HS-27A (cell line): ENCODE measurements at regions not wholly inside any gene's neighbourhood (a gene's known extent, or its start where the extent isn't known, plus 50 kb on each side); places are given as distances from the start of the nearest gene placed in this dataset.

Experiments
- DNase-seq: peaks from one replicate; pipeline ENCODE4 v3.0.0-alpha.2; 2012; ENCODE audit warnings: low read depth, missing footprints

- DNase-seq: no peak
Measured at GRCh38 chr4:54915276-54915675, 210.1 kb downstream of the KDR start.

- DNase-seq: no peak
Measured at GRCh38 chr4:54914781-54915180, 210.6 kb downstream of the KDR start.

DNA sequence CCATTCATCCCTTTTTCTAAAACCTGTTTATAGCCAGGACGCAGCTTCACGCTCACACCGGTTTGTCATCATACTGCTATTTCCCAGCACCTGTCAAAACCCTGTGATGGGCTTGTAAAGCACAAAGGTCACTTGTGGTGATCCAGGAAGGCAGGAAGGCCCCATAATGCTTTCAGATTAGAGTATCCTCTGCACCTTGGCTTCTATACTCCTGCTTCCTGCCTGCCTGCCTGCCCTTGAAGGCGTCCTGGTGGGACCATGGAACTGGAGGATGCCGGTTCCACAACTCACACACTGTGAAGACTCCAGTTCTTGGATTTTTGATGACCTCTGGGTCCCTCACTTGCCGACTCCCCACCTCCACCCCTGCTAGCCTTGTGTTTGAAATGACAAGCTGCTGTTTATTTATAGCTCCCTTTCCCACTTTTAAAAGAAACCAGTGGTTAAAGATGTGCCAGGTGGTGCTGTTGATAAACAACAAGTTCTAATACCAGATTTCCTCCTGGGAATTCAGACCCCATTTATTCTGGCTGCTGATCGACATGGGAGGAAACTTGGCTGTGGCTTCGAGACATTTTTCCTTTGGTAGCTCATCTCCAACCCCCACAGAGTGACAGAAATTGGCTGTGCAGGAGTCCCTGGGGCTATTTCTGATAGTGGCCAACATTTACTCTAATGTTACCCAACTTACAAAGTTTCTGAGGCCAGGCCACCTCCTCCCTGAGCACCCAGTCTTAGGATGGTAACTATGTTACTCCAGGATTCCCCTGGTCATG, 211.5 kb downstream of the KDR start:
- no peak for DNase-seq

DNA sequence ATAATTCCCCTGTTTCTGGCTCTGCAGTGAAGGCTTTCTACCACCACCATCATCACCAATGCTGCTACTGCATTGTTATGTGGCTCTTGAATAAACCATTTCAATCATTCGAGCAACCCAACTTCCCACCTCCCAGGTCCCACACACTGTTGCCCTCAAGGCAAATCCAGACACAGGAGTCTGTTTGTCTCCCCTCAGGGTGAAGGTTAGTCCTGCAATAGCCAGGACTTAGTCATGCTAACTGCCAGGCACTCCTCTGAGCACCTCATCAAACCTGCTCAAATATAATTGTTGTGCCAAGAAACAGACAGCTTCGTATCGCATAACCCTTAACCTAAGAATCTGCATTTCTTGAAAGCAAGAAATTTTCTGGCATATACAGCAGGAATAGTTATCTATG, 213.2 kb downstream of the KDR start:
- no peak for DNase-seq

DNA sequence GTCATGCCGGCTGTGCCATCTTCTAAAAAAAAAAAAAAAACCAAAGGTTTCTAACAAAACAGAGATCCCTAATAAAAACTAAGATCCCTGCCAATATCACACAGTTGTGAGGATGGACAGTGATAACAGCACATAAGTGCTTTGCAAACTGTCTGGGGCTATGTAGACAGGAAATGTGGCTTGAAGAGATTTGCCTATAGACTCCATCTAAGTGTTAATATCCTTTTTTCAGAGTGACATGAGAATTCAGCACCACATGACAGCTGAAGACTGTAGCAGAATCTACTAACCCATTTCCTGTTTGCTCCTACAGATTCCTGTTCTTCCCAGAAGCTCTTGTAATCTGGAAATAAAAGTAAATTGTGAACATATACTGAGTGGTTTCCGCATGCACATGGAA, 215.4 kb downstream of the KDR start:
- DNase-seq: no peak

DNA sequence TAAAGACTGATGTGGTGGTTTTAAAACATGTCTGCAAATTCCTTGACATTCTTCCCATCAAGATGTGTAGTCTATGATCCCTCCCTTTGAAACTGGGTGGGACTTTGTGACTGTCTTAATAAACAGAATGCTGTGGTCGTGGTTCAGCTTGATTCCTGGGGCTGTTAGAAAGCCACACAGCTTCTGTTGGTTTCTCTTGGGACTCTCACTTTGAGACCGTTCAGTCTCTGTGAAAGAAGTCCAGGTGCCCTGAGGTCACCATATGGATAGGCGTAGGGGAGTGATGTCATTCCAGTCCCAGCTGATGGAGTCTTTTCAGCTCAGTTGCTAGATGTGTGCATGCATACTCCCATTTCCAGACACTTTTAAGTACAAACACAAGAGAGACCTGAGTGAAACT, 216.6 kb downstream of the KDR start:
- DNase-seq: no peak

DNA sequence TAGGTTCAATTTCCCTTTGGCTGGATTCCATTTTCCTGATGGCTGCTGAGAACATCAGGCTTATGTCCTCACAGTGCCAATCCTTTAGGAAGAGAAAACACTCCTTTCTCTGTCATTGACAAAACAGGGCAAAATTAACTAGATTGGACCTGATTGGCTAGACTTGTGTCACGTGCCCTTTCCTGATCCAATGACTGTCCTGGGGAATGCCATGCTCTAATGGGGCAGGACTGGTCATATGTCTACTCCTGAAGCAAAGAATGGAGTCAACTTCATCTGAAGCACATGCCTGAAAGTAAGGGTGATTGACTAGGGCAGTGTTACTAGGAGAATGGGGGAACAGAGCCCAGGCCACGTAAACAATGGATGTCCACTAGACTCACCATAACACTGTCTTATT, 220.4 kb downstream of the KDR start:
- DNase-seq: no peak

DNA sequence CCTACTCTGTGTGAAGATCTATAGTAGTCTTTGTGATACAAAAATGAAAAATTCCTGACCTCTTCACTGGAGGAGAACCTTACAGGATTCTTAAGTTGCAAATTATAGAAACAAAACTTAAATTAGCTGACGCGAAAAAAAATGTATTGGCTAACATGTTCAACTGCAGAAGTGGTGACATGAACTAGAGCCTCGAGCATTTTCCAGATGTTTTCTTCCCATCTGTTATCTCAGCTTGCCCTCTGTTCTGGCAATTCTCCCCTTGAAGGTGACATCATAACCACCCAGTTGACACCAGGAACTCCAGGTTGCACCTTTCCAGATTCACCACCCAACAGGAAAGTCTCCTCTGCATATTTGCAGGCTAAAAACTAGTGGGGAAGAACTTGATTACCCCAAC, 222.4 kb downstream of the KDR start:
- DNase-seq: no peak

GRCh38 chr4:54902271-54902670, 223.1 kb downstream of the KDR start:
- DNase-seq: peak; percentile 78

DNA sequence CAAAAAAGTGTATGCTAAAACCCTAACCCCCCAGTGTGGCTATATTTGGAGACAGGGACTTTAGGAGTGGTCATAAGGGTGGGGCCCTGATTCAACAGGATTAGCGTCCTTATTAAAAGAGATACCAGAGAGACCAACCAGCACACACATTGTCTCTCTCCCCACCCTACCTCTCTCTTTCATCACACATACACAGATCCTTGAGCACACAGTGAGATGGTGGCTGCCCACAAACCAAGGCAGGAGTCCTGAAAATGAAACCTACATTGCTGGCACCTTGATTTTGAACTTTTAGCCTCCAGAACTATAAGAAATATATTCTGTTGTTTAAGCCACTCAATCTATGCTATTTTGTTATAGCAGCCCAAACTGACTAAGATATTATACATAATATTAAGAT, 224.2 kb downstream of the KDR start:
- no peak for DNase-seq

DNA sequence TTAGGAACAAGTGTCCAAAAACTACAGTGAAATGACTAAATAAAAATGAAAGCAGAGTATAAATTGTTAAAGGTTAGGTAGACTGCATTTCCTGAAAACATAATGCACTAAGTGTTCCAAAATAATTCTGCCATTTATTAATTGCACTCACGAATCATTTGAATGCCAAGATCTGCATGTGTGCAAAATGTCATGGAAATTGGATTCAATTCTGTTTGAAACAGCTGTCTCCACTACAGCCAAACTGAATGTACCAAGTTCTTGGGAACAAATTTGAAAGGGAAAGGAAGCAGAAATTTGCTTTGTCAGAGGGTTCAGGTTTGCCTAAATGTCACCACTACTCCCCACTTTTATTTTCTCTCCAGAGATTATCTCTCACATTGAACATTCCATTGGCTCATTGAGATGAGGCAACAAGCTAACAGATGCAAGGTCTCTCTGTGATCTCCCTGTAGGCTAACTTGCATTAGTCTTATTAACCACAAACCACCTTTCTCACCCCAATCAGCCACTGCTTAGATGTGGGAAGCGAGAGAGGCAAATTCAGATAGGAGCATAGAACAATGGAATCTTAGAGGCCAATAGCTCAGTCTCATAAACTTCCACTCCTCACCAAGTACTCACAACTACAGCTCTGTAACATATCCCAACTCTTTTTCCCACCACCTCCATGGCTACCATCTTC, 226.6 kb downstream of the KDR start:
- peak; percentile 42 for DNase-seq

- peak; percentile 65 for DNase-seq
Measured at GRCh38 chr4:54898056-54898562, 227.3 kb downstream of the KDR start.

- DNase-seq: peak; percentile 93
Measured at GRCh38 chr4:54897590-54897989, 227.8 kb downstream of the KDR start.

- DNase-seq: no peak
Measured at GRCh38 chr4:54882616-54883015, 224.9 kb downstream of the KIT start.

DNA sequence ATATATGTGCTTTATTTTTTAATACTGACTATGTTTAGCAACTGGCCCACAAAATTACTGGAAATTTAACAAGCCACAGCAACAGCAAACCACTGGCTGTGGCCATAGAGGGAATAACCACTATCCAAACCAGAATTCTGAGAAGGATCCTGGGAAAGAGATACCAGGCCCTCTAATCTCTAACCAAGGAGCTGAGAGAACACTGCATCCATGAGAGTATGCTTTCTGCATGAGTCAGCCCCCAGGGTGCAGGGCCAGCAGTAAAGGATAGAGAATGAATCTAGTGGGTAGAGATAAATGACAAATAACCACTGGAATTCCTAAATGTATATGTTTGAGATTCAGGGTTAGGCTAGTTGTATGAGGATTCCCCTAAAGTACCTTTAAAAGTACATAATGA, 221.8 kb downstream of the KIT start:
- DNase-seq: peak; percentile 87

DNA sequence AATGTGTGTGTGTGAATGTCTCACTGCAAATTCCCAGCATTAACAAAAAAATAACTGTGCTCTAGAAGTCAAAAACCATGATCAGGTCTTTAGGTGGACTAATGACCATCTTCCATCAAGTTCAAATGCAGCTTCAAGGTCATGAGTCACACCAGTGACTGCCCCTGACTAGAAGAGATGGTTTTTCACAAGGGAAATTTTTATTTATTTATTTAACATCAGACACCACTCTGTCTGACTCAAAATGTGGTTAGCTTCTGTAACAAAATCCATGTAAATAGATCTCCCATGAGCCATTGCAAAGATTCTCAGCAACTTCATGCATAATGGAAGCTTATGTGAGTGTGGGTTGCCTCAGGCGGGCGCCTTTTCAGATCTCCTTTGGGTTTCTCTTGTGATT, 219.2 kb downstream of the KIT start:
- peak; percentile 74 for DNase-seq

DNA sequence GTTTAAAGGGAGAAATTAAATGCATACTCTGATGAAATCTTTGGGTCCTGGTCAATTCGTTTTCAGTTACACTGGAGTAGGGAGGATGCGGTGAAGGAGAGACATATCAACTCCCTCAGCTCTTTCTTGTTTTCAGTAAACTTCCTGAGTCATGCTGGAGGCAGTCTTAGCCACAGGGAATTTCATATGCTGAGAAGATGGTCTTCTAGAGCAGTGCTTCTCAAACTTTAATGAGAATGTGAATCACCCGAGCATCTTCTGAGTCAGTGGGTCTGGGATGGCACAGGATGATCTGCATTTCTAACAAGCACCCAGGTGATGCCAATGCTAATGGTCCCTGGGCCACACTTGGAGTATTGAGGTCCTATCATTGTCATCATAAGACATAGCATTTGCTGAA, 214.5 kb downstream of the KIT start:
- no peak for DNase-seq

DNA sequence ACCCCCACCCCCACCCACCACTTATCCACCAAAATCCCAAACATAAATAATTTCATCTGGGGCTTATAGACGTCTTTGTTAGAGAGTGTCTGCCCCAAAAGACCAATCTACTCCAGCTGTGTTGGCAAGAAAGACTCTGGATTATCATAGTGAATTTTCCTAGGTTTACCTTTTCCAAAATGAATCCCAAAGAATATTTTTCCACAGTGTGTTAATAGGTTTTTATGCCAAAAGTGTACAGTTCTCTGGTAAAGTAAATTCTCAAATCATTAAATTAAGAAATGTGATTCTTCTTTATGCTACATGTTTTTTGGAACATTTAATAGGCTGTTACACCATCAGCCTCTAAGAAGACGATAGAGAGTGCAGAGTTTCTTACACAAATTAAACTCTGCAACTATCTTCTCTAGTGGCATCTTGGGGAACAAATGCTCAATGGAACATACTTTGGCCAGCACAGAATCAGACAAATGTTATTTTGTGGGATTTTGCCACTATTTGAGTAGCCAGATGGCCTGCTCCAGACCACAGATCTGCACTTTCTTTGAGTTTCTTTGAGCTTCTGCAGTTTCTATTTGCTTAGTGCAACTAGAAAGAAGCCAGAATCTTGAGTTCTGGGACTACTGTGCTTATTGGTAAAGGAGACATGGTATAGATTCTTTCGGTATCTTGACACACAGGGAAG, 206.0 kb downstream of the KIT start:
- DNase-seq: no peak

DNA sequence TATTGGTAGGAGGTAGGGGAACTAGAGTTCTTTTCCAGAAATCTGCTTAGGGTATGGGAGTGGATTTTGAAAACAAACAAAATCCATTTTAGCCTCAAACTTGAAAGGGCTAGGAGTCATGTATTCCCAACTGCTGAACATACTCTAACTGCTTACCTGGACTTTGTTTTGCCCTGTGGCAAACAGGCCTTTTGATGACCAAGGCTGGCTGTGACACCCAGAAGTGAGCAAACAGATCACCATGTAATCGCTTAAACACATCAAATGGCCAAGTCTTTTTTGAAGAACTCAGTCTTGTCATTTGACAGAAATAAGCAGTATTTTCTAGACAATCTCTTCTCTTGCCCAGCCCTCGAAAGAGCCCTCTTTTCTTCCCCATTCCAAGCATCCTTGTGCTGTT, 203.4 kb downstream of the KIT start:
- no peak for DNase-seq

DNA sequence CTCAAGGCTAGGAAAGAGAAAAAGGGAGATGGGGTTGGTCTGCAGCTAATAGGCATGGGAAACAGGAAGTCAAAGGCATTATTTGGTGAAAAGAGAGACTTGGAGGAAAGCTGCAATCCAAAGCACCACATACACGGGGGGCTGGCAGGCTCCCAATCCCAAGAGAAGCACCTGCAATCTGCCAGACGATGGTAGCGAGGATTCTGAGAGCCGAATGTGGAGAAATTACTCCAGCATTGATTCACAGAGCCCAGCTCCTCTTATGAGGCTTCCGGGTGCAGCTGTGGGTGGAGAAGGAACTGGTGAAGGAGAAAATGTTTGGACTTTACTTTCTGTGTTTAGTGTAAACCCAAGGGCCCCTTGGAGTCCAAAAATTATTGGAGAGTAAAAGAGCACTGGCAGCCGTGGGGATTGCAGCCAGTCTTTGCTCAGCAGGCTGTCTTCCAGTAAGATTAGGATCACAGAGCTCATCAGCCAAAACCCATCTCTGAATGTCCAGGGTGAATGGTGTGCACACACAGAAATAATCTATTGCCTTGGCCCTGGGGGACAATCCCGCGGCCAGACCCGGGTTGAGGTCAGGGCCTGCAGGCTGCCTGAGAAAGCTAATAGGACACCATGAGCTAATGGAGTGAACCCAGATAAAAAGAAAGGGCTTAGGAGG, 197.6 kb downstream of the KIT start:
- no peak for DNase-seq

DNA sequence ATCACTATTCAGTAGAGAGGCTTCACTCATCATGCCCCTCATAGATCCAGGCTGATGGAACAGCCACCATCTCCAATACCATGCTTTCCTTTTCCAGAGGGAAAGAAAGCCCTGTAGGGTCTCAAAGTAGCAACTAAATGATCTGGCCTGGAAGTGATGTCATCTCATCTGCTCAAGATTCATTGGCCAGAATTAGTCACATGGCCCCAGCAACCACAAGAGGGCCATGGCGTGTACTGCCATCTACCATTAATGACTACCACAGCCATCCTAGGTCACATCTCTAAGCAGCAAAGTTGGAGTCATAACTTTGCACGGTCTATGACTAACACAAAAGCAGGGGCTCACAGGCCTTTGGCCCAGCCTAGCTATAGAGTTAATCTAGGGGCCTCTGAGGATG, 194.8 kb downstream of the KIT start:
- no peak for DNase-seq

DNA sequence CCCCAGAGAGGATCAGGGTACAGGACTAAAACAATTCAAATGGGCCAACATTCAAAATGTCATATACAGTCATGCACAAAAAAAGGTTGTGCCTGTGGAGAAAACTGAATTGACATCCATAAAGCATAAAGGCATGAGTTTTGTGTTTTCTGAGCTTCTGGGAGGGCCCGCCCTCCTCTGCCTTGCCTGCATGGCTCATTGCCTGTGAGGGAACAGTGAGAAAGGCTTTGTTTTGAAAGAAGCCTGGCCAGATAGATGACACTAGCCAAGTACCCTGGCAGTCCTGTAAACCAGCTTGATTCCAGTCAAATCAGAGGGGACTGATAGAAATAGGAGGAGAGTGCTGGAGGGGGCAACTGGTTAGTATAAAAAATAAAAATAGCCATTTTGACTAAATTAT, 194.3 kb downstream of the KIT start:
- no peak for DNase-seq

- DNase-seq: no peak
Measured at GRCh38 chr4:54844911-54845310, 187.2 kb downstream of the KIT start.
